HEK293T (cell line): ENCODE measurements at regions not wholly inside any gene's neighbourhood (a gene's known extent, or its start where the extent isn't known, plus 50 kb on each side); places are given as distances from the start of the nearest gene placed in this dataset.

Experiments
- FOXA1 ChIP-seq: fragments of 450-650 bp; IDR thresholded peaks from 2 replicates; pipeline ENCODE4 v1.6.1; 2016; ENCODE audit warnings: mild to moderate bottlenecking
- FOXM1 ChIP-seq: fragments of 450-650 bp; IDR thresholded peaks from 2 replicates; pipeline ENCODE4 v1.6.1; 2017; ENCODE audit warnings: mild to moderate bottlenecking, borderline replicate concordance
- NFRKB ChIP-seq: fragments of 450-650 bp; IDR thresholded peaks from 2 replicates; pipeline ENCODE4 v1.6.1; 2016; ENCODE audit warnings: mild to moderate bottlenecking, moderate library complexity
- SP1 ChIP-seq: fragments of 450-650 bp; IDR thresholded peaks from 2 replicates; pipeline ENCODE4 v1.6.1; 2017
- SUZ12 ChIP-seq: fragments of 450-650 bp; IDR thresholded peaks from 2 replicates; pipeline ENCODE4 v1.6.1; 2016; ENCODE audit warnings: mild to moderate bottlenecking
- TARDBP ChIP-seq: fragments of 450-650 bp; IDR thresholded peaks from 2 replicates; pipeline ENCODE4 v1.6.1; 2016

GRCh38 chr4:57974821-57975220, 864.6 kb upstream of the IGFBP7 start:
- TF ChIP-seq FOXM1 (no peak), FOXA1 (no peak), SUZ12 (no peak), NFRKB (no peak), SP1 (no peak), TARDBP (no peak)
